ENCODE measurements at regions not wholly inside any gene's neighbourhood (a gene's known extent, or its start where the extent isn't known, plus 50 kb on each side); places are given as distances from the start of the nearest gene placed in this dataset.

GRCh38 chr12:89995870-89996269, 287.2 kb upstream of the ATP2B1 start:
- no peaks in the 10 kb centered on the region for H3K9me3 ChIP-seq (replicated peaks; ENCODE audit: control insufficient read depth, insufficient read depth, low read length)
- BruUV-seq (replicated peaks): no TSS peak
- FAIRE-seq: no peak
- no peak overlapping the region for H3K9ac ChIP-seq (replicated peaks; ENCODE audit: extremely low read depth, insufficient read depth, low read length)
- DNase-seq (ENCODE audit: low read depth, low spot score): no peak
- no peaks in the 10 kb centered on the region for H3K36me3 ChIP-seq (ENCODE audit: control insufficient read depth in 2 of 2, extremely low read depth in 1 of 2, insufficient read depth in 2 of 2, low read length in 2 of 2)
- H3K4me1 ChIP-seq (ENCODE audit: control insufficient read depth, extremely low read depth, insufficient read depth, low read length): peaks cover 11% of the 10 kb centered on the region
- dilution Hi-C loops (cut with MboI; ENCODE audit: extremely low pct_ligation_motif_present, low sequenced_read_pairs): no loop called here
- H2AFZ ChIP-seq (ENCODE audit: low read depth, low read length): no peak overlapping the region
- no peaks in the 10 kb centered on the region for H4K20me1 ChIP-seq (replicated peaks; ENCODE audit: control insufficient read depth, extremely low read depth, insufficient read depth, low read length)
- H3K9me1 ChIP-seq (replicated peaks; ENCODE audit: control insufficient read depth, extremely low read depth, insufficient read depth, low read length): no peaks in the 10 kb centered on the region
- no peak overlapping the region for H3K4me2 ChIP-seq (ENCODE audit: insufficient read depth, low read length)
- no peak for TF ChIP-seq MAX (IDR thresholded peaks at IDR 0.05; ENCODE audit: insufficient read depth, insufficient read length)
- no peak for TF ChIP-seq EZH2 (IDR thresholded peaks at IDR 0.05; ENCODE audit: borderline replicate concordance, low read depth, low read length, severe bottlenecking)
- no peak for TF ChIP-seq CTCF (IDR thresholded peaks at IDR 0.05; ENCODE audit: extremely low read depth in 1 of 2, insufficient read depth in 1 of 2, low read depth in 1 of 2, low read length in 2 of 2)
- TF ChIP-seq FOS (IDR thresholded peaks at IDR 0.05; ENCODE audit: borderline replicate concordance, insufficient read depth, low read length): no peak
- no peak for TF ChIP-seq POLR2A (IDR thresholded peaks at IDR 0.05; ENCODE audit: low read depth, low read length)
- no peak for TF ChIP-seq GATA2 (IDR thresholded peaks at IDR 0.05; ENCODE audit: insufficient read depth, insufficient read length, low read depth, low read length)
- no peak for TF ChIP-seq JUN (IDR thresholded peaks at IDR 0.05; ENCODE audit: borderline replicate concordance, insufficient read depth, insufficient read length, low read depth)
- no peak for TF ChIP-seq POLR2AphosphoS5 (IDR thresholded peaks at IDR 0.05; ENCODE audit: insufficient read depth, low read depth, low read length)
- TF ChIP-seq MYC (IDR thresholded peaks at IDR 0.05; ENCODE audit: low read depth, low read length): no peak
- no peak overlapping the region for H3K4me3 ChIP-seq (replicated peaks in 1 of 3; ENCODE audit: insufficient read depth in 1 of 3, low read depth in 1 of 3, low read length in 3 of 3)
- POLR2A ChIA-PET: no interaction called here
- intact Hi-C loops (cut with micrococcal nuclease): no loop called here
- no peak overlapping the region for H3K27ac ChIP-seq (ENCODE audit: insufficient read depth, low read depth, low read length)
- H3K27me3 ChIP-seq (ENCODE audit: control insufficient read depth in 2 of 2, insufficient read depth in 2 of 2, low read length in 2 of 2): no peaks in the 10 kb centered on the region
- CTCF ChIA-PET: no interaction called here
- no peaks in the 10 kb centered on the region for H3K79me2 ChIP-seq (ENCODE audit: control insufficient read depth, insufficient read depth, low read length)
